OCI-LY1 (cell line): ENCODE measurements at regions not wholly inside any gene's neighbourhood (a gene's known extent, or its start where the extent isn't known, plus 50 kb on each side); places are given as distances from the start of the nearest gene placed in this dataset.

Source experiments
- CTCF ChIP-seq: fragments of 200-600 bp; sonication (generic), shearing (Covaris generic); IDR thresholded peaks from 2 replicates; pipeline ENCODE4 v1.5.1; 2017; ENCODE audit warnings: mild to moderate bottlenecking, antibody characterized with exemption, low read length, moderate library complexity, mixed read lengths
- EZH2 ChIP-seq: fragments of 200-600 bp; sonication (generic), shearing (Covaris generic); IDR thresholded peaks from 2 replicates; pipeline ENCODE4 v1.8.0; 2017; ENCODE audit warnings: borderline replicate concordance, mixed run types, mild to moderate bottlenecking, antibody characterized with exemption, low read length, moderate library complexity, mixed read lengths

- TF ChIP-seq CTCF (no peak), EZH2 (no peak)
These were observed 457.7 kb upstream of the THRB start for GRCh38 chr3:24952388-24952787.
